Heart right ventricle (tissue), 16 donors: ENCODE measurements at regions not wholly inside any gene's neighbourhood (a gene's known extent, or its start where the extent isn't known, plus 50 kb on each side); places are given as distances from the start of the nearest gene placed in this dataset.

Experiments used
- ATAC-seq, 8 donors: fragments of 200-7000 bp; cut with Tn5 transposase; one replicate each; pipeline ENCODE4 v1.9.1; 2020; ENCODE audit warnings: mild to moderate bottlenecking in 8 of 8, moderate library complexity in 8 of 8, moderate number of reproducible peaks in 1 of 8
- DNase-seq, 2 donors: peaks; one replicate each; pipeline ENCODE4 v3.0.0-alpha.2; 2020
- H3K27ac ChIP-seq, 10 donors: fragments of 200-600 bp; sonication (generic) in 2 of 10; one replicate each; pipeline versions ENCODE4 v1.5.0 to v1.8.0; 2020 to 2022; ENCODE audit warnings: mild to moderate bottlenecking in 3 of 10
- H3K27me3 ChIP-seq, 7 donors: fragments of 200-600 bp; one replicate each; pipeline ENCODE4 v1.8.0; 2021 to 2022; ENCODE audit warnings: mild to moderate bottlenecking in 2 of 7
- H3K36me3 ChIP-seq, 9 donors: fragments of 200-600 bp; sonication (generic) in 1 of 9; one replicate each; pipeline versions ENCODE4 v1.5.0 to v1.8.0; 2020 to 2022; ENCODE audit warnings: mild to moderate bottlenecking in 2 of 9
- H3K4me1 ChIP-seq, 9 donors: fragments of 200-600 bp; sonication (generic) in 1 of 9; one replicate each; pipeline versions ENCODE4 v1.5.0 to v1.8.0; 2020 to 2022; ENCODE audit warnings: mild to moderate bottlenecking in 4 of 9
- H3K4me3 ChIP-seq, 10 donors: fragments of 200-600 bp; sonication (generic) in 2 of 10; one replicate each; pipeline versions ENCODE4 v1.5.0 to v1.8.0; 2020 to 2022; ENCODE audit warnings: mild to moderate bottlenecking in 7 of 10, moderate library complexity in 2 of 10
- H3K9me3 ChIP-seq, 11 donors: fragments of 200-600 bp in 10 of 11; sonication (generic) in 2 of 11; one replicate each; pipeline versions ENCODE4 v1.5.0 to v1.8.0; 2013 to 2022; ENCODE audit warnings: mild to moderate bottlenecking in 2 of 11, control low read depth in 1 of 11, moderate library complexity in 1 of 11
- WGBS, 2 donors: extraction: QIAGEN DNeasy Blood & Tissue Kit; methylation state at CpG; one replicate each; pipeline ENCODE4 v1.1.7; 2013; ENCODE audit warnings: inconsistent platforms in 1 of 2; 5-methylcytosine and 5-hydroxymethylcytosine counted together
- intact Hi-C, 10 donors: fragments of 100-400 bp; cut with DNase I; formaldehyde crosslinking; loops; one replicate each; pipeline versions ENCODE4 v1.11.1 to v1.14.2; 2022
- TF ChIP-seq, protein P1 (sequence below), 9 donors: fragments of 200-600 bp; sonication (generic) in 2 of 9; IDR thresholded peaks; one replicate each; pipeline versions ENCODE4 v1.5.0 to v1.8.0; 2021 to 2022; ENCODE audit warnings: antibody characterized with exemption in 9 of 9, mild to moderate bottlenecking in 5 of 9, moderate library complexity in 1 of 9
- donor health status: Arrhythmogenic right ventricular cardiomyopathy.
- donor health status: ischemic (EF 13 %, LVEDD 7.1; RV severe dilation, severe dysfunction).
- donor health status: healthy with polysubstance abuse.
- donor health status: DM: no; HTN: yes; CAD: no.
- donor health status: DM: no; HTN: no; CAD: no.
- donor health status: ischemic (EF 25% LVEDD 6.9; RV normal size, moderate dysfunction).
- donor health status: ischemic (EF 25% LVEDD 5.7; RV mildly dilated, moderate dysfunction).
- donor health status: healthy.
- donor health status: DM: yes; HTN: yes; CAD: no.
- donor health status: Ischemic cardiomyopathy.
- donor health status: ischemic (EF 35%, LVEDD 5.7; RV mildly dilated, moderate dysfunction).
- donor health status: nonischemic (EF 11% LVEDD 7.7; RV severe dilation, severe dysfunction).
- donor health status: DM: yes; HTN: yes; CAD: no.
- donor health status: PGD.
- donor health status: ischemic (EF 29% LVEDD 5.4; RV normal size, mild dysfunction).
- donor health status: nonischemic (EF 23%, LVEDD 6.1; RV moderate dilation, normal function).

- H3K27ac ChIP-seq = no peak overlapping the region
- peaks cover 0 to 6% (median 0%) of the 10 kb centered on the region in 11 donors for H3K9me3 ChIP-seq
- TF ChIP-seq, protein P1, sequence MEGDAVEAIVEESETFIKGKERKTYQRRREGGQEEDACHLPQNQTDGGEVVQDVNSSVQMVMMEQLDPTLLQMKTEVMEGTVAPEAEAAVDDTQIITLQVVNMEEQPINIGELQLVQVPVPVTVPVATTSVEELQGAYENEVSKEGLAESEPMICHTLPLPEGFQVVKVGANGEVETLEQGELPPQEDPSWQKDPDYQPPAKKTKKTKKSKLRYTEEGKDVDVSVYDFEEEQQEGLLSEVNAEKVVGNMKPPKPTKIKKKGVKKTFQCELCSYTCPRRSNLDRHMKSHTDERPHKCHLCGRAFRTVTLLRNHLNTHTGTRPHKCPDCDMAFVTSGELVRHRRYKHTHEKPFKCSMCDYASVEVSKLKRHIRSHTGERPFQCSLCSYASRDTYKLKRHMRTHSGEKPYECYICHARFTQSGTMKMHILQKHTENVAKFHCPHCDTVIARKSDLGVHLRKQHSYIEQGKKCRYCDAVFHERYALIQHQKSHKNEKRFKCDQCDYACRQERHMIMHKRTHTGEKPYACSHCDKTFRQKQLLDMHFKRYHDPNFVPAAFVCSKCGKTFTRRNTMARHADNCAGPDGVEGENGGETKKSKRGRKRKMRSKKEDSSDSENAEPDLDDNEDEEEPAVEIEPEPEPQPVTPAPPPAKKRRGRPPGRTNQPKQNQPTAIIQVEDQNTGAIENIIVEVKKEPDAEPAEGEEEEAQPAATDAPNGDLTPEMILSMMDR (IDR thresholded peaks at IDR 0.05) = no peak
- no peaks in the 10 kb centered on the region for H3K27me3 ChIP-seq
- DNase-seq (no peak), ATAC-seq (no peak)
- no peak overlapping the region for H3K4me3 ChIP-seq
- no peaks in the 10 kb centered on the region for H3K4me1 ChIP-seq
- H3K36me3 ChIP-seq = no peaks in the 10 kb centered on the region
- intact Hi-C loops = no loop called here
These were observed 456.8 kb upstream of the CDH6 start for GRCh38 chr5:30736669-30737068.

DNA sequence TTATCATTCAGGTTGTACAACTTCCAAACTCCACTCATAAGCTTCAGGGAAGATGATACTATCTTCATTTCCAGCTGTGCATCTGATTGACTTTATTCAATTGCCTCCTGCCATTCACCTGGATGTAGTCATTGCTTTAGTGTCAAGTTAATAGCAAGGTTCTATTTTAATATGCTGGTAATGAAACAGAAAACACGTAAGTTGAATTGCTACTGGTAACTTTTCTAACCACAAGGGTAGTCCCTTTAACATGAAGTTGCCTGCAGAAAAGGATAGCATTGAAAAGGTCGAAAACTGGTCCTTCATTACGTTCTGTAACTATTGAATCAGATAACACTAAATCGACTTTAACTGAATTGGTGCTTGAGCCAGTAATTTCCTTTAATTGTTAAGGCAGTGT lies 459.4 kb upstream of the CDH6 start:
- Histone ChIP-seq H3K4me1 (no peaks in the 10 kb centered on the region), H3K4me3 (no peak overlapping the region), H3K36me3 (no peaks in the 10 kb centered on the region), H3K27me3 (no peaks in the 10 kb centered on the region), H3K9me3 (peaks cover 0 to 26% (median 0%) of the 10 kb centered on the region in 11 donors), H3K27ac (no peak overlapping the region)
- TF ChIP-seq, protein P1 (IDR thresholded peaks at IDR 0.05) = no peak
- intact Hi-C loops = no loop called here
- DNase-seq = no peak
- ATAC-seq = no peak
- 81 to 90% methylated on average over 4 of the region's 4 CpGs for WGBS, 2 donors

DNA sequence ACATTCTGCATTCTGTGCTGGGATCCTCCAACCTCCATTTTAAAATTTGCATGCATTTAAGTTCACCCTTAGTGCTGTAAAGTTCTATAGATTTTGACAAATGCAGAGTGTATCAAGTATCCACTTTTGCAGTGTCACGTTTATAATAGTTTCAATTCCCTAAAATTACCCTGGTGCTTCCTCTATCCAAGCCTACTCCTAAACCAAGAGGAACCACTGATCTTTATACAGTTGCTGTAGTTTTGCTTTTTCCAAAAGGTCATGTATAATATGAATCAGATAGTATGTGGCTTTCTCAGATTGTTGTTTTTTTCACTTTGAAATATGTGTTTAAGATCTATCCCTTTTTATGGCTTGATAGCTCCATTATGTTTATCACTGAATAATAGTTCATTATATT lies 468.4 kb upstream of the CDH6 start:
- DNase-seq (no peak), ATAC-seq (peak in 1 of 8 donors; percentile 20)
- Histone ChIP-seq H3K27me3 (no peaks in the 10 kb centered on the region), H3K36me3 (no peaks in the 10 kb centered on the region), H3K4me3 (no peak overlapping the region), H3K4me1 (no peaks in the 10 kb centered on the region), H3K27ac (no peak overlapping the region), H3K9me3 (peaks cover 0 to 17% (median 0%) of the 10 kb centered on the region in 11 donors)
- TF ChIP-seq, protein P1 (IDR thresholded peaks at IDR 0.05) = no peak
- WGBS, 2 donors = 67 to 70% methylated on average over 1 of the region's 1 CpG
- intact Hi-C loops = no loop called here

DNA sequence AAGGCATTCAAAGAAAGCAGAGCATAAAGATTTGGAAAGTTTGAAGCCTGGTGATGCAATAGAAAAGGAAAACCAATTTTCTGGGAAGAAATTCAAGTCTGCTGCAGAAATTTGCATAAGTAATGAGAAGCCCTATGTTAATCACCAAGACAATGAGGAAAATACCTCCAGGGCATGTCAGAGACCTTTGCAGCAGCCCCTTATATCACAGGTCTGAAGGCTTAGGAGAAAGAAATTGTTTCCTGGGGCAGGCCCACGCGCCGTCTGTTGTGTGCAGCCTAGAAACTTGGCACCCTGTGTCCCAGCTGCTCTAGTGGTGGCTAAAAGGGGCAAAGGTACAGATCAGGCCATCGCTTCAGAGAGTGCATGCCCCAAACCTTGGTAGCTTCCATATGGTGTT lies 495.3 kb upstream of the CDH6 start:
- 85 to 87% methylated on average over 4 of the region's 4 CpGs for WGBS, 2 donors
- no peak for DNase-seq
- intact Hi-C loops = loop anchor here in 1 of 10 donors (5.0 kb wide), 1 partner anchor 111 kb away; no protein-coding TSS in a partner anchor

More for the DNA sequence above, 495.3 kb upstream of the CDH6 start:
- H3K4me3 ChIP-seq = no peak overlapping the region
- H3K27ac ChIP-seq = no peak overlapping the region
- no peaks in the 10 kb centered on the region for H3K27me3 ChIP-seq
- no peaks in the 10 kb centered on the region for H3K36me3 ChIP-seq
- TF ChIP-seq, protein P1 (IDR thresholded peaks at IDR 0.05) = no peak
- H3K9me3 ChIP-seq = peaks cover 0 to 32% (median 0%) of the 10 kb centered on the region in 11 donors
- ATAC-seq = no peak
- H3K4me1 ChIP-seq = no peaks in the 10 kb centered on the region
